Renal cortex interstitium (tissue), 11 donors: ENCODE measurements at regions not wholly inside any gene's neighbourhood (a gene's known extent, or its start where the extent isn't known, plus 50 kb on each side); places are given as distances from the start of the nearest gene placed in this dataset.

ENCODE experiments used
- DNase-seq, 11 donors: peaks; one replicate each; pipeline ENCODE4 v3.0.0-alpha.2; 2013; ENCODE audit warnings: low read depth in 9 of 11, low spot score in 4 of 11; ENCODE audit errors: extremely low read depth in 1 of 11

- no peak for DNase-seq
Observed at GRCh38 chr4:3706111-3706511, 60.1 kb upstream of the ADRA2C start.

DNA sequence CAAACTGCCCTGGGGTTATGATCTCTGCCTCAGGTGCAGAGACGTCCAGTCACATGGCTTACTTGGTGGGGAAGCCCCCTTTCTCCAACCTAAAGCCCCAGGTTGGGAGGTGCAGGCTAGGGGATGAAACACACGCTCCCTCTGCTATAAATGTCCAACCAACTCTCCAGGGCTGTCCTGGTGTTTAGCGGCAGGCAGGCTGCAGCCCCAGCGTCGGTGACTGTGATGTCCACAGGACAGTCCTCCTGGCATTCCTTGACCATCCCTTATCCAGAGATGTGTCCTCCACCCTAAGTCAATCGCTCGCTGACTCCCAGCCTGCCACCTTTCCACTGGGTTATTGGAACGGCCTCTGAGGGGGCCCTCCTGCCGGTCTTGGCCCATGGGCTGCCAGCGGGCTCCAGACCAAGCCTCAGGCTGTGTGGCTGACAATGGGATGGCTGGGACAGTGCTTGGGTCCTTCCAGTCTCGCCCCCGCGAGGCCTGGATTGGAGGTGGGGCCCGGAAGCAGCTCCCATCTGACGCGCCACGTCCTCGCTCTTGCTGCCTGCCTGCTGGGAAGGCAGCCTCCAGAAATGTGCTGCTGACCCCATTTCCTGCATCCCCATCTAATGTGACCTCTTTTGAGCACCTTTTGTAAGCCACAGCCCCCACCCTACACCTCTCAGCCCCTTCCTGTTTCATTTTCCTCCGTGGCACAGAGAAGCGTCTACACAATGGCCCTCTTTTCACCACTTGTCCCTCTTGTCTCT lies 60.8 kb upstream of the ADRA2C start:
- no peak for DNase-seq

DNA sequence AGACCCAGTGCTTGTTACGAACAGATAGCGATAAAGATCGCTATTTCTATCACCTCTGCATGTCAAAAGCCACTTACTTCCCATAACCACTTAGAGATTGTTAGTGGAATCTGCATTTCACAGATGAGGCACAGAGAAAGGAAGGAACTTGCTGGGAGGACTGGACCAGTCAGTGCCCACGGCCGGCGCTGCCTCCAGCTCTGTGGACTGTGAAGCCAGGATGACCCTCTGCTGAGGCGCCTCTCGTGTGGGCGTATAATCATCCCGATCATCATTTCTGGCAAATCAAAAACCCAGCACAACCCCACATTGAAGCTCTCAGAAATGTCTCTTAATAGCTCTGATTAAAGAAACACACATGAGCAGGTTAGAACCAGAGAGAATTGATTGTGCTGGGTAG lies 61.5 kb upstream of the ADRA2C start:
- DNase-seq = no peak

DNA sequence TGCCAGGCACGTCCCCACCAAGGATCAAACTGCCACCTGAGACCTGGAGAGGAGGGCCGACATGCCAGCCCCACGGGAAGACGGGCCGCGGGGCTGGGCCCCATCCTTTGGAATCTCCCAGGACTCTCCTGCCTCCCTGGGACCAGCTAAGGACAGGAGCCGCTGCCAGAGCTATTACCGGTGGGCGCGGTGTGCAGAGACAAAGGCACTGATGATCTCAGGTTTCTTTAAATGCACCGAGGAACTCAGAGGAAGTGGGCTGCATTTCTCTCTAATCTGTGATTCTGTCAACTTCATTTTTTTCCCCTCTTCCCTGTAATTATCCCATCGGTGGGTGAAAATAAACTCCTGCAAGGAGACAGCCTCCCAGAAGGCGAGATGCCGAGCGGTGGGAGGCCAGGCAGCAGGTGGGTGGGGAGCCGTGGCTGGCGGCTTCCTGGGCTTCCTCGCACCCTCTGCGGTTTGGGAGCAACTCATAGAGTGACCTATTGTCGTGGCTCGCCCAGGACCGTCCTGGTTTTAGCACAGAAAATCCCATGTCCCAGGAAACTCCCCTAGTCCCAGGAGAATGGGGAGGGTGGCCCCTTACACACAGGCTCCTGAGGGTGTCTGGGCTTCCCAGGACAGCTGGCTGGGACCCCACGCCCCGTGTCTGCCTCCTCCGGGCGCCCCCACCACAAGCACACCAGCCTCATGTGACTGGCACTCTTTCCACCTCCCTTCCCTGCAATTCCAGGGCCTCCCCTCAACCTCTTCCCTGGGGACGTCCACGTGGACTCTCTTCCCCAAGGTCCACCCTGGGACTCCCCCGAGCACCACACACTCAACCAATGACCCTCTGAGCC lies 62.3 kb upstream of the ADRA2C start:
- DNase-seq = no peak

DNA sequence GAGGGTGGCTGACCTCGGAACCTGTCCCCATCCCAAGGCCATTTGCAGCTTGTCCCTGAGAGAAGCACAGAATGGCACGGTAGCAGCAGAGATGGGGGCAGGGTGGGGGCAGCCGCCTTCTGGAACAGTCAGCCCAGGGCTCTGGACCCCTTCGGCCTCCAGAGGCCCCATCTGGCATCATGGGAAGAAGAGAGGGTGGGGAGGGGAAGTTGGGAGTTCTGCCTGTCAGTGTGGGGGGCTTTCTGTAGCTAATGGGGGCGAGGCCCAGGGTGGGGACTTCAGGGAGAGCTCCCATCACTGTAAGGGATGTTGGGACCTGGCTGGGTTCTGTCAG lies 62.9 kb upstream of the ADRA2C start:
- DNase-seq = no peak

GRCh38 chr4:3702561-3703221 lies 63.5 kb upstream of the ADRA2C start:
- no peak for DNase-seq

- no peak for DNase-seq
Observed at GRCh38 chr4:3701736-3702560, 64.2 kb upstream of the ADRA2C start.

DNA sequence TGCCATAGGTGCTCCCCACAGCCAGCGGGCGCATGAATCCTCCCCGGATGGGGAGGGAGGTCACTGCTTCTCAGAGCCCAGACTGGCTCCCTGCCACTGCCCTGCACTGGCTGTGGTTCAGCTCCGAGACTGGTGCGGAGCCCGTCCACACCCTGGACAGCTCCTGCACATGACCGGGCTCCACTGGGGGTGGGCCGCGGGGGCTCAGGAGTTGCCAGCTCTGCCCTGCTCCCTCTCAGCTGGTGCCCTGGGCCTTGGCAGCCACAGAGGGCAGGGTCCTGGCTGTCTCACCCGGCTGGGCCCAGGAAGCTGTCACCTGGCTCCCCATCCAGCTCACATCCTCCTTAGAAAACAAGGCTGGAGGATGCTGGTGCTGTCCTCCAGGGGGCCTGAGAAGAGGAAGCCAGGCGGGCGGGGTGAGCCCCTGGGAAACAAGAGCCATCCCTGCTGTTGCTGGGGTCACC lies 64.9 kb upstream of the ADRA2C start:
- DNase-seq = no peak

GRCh38 chr4:3700736-3701135 lies 65.4 kb upstream of the ADRA2C start:
- DNase-seq = no peak

GRCh38 chr4:3700223-3700622 lies 66.0 kb upstream of the ADRA2C start:
- DNase-seq = no peak

DNA sequence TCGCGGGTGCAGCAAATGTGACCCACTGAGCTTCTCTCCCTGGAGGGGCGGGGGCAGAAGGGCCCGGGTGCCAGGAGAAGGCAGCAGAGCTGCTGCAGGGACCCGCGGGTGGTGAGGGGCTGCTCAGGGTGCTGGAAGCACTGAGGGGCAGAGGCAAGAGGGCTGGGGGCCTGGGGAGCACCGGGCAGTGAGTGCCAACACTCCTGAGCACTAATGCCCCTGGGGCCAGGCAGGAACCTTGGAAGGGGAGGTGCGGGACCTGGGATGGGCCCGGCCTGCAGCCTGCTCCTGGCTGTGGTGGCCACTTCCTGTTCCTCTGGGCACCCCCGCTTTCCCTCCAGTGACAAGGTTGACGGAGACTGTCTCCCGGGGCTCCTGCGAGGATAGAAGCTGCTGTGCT lies 66.5 kb upstream of the ADRA2C start:
- no peak for DNase-seq

- DNase-seq = no peak
Observed at GRCh38 chr4:3699261-3699660, 66.9 kb upstream of the ADRA2C start.

DNA sequence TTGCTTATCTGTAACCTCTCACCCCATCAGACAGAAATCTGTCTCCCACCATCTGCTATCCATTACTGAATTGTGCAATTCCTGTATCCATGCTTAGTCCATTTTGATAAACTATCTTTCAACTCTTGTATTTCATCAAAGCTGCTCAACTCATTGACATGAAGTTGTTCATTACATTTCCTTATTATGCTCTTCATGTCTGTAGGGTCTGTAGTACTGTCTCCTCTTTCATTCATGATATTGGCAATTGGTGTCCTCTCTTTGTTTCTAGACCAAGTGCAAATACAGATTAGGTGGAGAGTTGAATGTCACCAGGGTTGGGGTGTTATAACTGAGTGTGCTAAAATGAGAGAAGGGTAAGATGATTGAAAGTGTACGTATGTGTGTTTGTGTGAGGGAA lies 69.2 kb upstream of the ADRA2C start:
- DNase-seq = no peak

DNA sequence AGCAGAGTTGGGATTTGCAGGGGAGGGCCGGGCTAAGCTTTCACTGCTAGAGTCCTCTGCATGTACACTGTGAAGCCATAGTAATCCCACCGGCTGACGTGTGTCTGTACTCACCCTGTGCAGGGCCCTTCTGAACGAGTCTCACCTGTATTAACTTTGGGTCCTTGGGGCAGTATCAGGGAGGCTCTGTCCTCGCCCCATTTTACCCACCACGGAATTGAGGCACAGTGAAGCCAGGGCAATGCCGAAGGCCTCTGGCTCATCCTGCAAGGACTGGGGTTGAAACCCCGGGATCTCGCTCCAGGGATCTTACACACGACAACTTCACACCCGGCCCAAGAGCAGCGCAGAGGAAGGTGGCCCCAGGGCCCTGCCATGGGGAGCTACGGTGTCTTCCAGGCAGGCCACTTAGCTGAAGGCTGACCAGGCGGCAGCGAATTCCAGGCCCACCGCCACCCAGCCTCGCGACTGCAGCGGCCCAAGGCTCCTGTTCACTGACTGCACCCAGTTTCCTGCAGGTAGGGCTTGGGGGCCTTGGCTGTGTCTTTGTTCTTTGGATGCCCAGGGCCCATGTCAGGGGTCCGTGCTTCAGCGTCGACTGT lies 75.5 kb upstream of the ADRA2C start:
- no peak for DNase-seq

DNA sequence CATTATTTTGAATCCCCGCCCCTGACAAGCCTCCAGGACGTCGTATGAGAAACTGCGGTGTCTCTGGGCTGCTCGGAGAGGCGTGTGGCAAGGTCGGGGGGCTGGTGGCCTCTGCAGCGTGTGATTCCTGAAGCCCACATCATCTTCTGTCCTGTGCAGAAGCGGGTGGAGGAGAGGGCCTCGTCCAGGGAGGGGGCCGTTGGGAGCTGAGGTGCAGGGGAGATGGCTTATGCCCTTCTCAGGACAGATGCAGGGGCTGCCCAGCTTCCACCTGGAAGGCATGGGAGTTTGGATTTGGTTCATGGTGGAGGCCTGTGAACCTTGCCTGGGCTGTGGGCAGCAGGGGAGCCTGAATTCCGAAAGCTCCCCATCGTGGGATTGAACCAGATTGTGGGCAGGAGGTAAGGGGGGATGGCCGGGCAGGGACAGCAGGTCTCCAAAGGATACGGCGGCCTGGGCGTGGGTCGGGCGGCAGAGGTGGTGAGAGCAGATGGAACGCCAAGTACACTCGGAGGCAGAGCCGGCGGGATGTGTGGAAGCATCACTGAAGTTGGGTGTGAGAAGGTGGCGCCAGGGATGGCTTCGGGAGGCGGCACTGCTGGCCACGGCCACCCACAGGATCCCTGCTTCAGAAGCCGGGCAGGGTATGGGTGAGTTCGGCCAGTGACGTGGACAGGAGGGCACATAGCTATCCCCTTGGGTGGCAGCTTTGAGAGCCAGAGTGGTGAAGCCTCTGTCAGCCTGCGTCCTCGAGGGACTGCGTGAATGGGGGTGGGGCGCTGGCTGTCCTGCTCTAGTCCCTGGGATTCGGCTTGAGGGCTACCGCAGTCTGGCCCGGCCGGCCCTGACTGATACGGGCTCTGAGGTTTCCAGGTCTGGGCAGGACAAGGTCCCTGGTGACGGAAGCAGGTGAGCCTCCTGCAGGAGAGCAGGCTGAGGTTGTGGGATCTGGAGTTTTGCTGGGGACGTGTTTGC lies 76.3 kb upstream of the ADRA2C start:
- DNase-seq = no peak

DNA sequence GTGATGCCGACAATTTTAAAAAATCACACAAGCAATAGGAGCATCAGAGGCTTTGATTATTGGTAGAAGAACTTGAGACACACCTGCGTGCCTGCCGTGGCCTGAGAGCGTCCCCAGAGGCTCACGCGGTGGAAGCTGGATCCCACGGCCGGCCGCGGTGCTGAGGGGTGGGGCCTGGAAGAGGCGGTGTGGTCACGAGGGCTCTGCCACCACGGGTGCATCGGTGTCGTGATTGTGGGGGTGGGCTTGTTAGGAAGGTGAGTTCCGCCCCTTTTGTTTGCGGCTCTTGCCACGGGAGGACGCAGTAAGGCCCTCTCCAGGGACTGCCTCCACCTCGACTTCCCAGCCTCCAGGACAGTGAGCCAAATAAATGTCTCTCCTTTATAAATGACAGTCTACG lies 77.2 kb upstream of the ADRA2C start:
- DNase-seq = no peak

- no peak for DNase-seq
Observed at GRCh38 chr4:3688018-3688998, 77.9 kb upstream of the ADRA2C start.
